WI38 (cell line): ENCODE measurements at regions not wholly inside any gene's neighbourhood (a gene's known extent, or its start where the extent isn't known, plus 50 kb on each side); places are given as distances from the start of the nearest gene placed in this dataset.
"Not testable (repeated sequence)": the region's sequence is repeated elsewhere in the genome, so short reads cannot be mapped to it uniquely, and the experiment has no call there.

Experiments
- H3K4me3 ChIP-seq: 2 replicates; pipeline ENCODE4 v1.5.1; 2011; ENCODE audit warnings: low read depth, mild to moderate bottlenecking, control low read depth, low read length
- CTCF ChIP-seq: IDR thresholded peaks from 2 replicates; pipeline ENCODE4 v1.5.1; 2012; ENCODE audit warnings: low read depth, mild to moderate bottlenecking, control low read depth, low read length

GRCh38 chr17:71203953-71204352 is 916.9 kb upstream of the SOX9 start:
- no peak overlapping the region for H3K4me3 ChIP-seq
- TF ChIP-seq CTCF = no peak

DNA sequence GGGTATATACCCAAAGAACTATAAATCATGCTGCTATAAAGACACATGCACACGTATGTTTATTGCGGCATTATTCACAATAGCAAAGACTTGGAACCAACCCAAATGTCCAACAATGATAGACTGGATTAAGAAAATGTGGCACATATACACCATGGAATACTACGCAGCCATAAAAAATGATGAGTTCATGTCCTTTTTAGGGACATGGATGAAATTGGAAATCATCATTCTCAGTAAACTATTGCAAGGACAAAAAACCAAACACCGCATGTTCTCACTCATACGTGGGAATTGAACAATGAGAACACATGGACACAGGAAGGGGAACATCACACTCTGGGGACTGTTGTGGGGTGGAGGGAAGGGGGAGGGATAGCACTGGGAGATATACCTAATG is 914.9 kb upstream of the SOX9 start:
- H3K4me3 ChIP-seq = not testable (repeated sequence)

DNA sequence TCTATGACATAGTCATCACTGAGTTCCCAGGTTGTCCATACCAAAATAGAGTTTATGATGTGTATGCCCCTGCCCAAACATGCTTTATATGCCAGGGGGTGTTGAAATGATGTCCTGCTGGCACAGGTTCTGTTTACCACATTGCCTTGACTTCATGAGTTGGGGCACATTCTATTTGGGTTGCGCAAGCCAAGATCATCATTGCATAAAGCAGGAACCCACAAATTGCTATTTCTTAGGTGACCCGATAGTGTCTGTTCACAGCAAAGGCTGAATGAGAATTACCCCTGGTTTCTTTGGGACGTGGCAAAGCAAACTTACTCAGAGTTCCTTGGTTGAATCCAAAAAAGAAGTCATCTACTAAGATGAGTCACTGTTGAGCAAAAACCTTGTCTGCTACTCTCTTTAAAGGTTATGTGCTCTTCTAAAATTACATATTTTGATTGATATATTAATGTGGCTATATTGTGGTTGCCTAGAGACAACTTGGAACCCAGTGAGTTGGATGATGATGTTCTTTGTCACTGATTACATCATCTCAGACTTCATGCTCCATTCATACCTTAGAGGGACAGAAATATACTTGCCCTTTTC is 912.6 kb upstream of the SOX9 start:
- no peak overlapping the region for H3K4me3 ChIP-seq
- TF ChIP-seq CTCF = no peak

- no peak overlapping the region for H3K4me3 ChIP-seq
- TF ChIP-seq CTCF = no peak
These were observed 906.9 kb upstream of the SOX9 start for GRCh38 chr17:71213936-71214335.

DNA sequence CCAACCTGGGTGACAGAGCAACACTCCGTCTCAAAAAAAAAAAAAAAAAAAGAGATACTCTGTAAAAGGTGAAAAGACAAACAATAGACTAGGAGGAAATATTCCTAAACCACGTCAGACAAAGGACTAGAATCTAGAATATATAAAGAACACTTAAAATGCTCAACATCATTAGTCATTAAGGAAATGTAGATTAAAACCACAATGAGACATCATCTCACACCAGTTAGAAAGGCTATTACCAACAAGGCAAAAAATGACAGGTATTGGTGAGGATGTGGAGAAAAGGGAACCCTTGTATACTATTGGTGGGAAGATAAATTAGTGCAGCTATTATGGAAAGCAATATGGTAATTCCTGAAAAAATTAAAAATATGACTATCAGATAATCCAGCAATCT is 903.1 kb upstream of the SOX9 start:
- TF ChIP-seq CTCF = no peak
- H3K4me3 ChIP-seq = no peak overlapping the region

GRCh38 chr17:71224824-71225575 is 895.8 kb upstream of the SOX9 start:
- no peak overlapping the region for H3K4me3 ChIP-seq
- no peak for TF ChIP-seq CTCF

GRCh38 chr17:71227841-71228240 is 893.0 kb upstream of the SOX9 start:
- no peak for TF ChIP-seq CTCF
- no peak overlapping the region for H3K4me3 ChIP-seq
